A549 (cell line): ENCODE measurements at regions not wholly inside any gene's neighbourhood (a gene's known extent, or its start where the extent isn't known, plus 50 kb on each side); places are given as distances from the start of the nearest gene placed in this dataset.
A peak's percentile ranks its signal among the peaks of the same experiment; 100 is the strongest.

Experiments used
- ATAC-seq, 2 experiments: fragments of 200-7000 bp in 1 of 2; fragments of >200 bp in 1 of 2; cut with Nextera tagmentation in 1 of 2; cut with Tn5 transposase in 1 of 2; 3 replicates each; pipeline versions ENCODE4 v1.8.0 to v1.9.1; 2018 to 2020; ENCODE audit warnings: mild to moderate bottlenecking in 1 of 2, moderate library complexity in 1 of 2
- CTCF ChIA-PET: fragments of 300-600 bp; sonication (Branson Sonifier 250); formaldehyde crosslinking; extraction: SDS; loops from one replicate; lab custom pipeline; 2021; ENCODE audit warnings: antibody characterized with exemption, inconsistent platforms; lab: Yijun Ruan, JAX
- POLR2A ChIA-PET: fragments of 350-600 bp; formaldehyde crosslinking; extraction: SDS; loops from one replicate; lab custom pipeline; 2021; ENCODE audit warnings: antibody characterized with exemption, inconsistent platforms; lab: Yijun Ruan, JAX
- DNase-seq, 2 experiments: peaks; one replicate each; pipeline versions ENCODE4 v3.0.0 to v3.0.0-alpha.2; 2011 to 2016; ENCODE audit warnings: low read depth in 1 of 2, low spot score in 1 of 2
- FAIRE-seq: peaks from 2 replicates; lab custom pipeline; 2011; peaks lifted over from hg19 to GRCh38; lab: Jason Lieb, UNC
- H3K27ac ChIP-seq, 2 experiments: fragments of >200 bp; sonication (Bioruptor Twin); formaldehyde crosslinking; 3 replicates each; pipeline ENCODE4 v1.5.1; 2016 to 2017
- H3K4me1 ChIP-seq: fragments of >200 bp; sonication (Bioruptor Twin); formaldehyde crosslinking; 3 replicates; pipeline ENCODE4 v1.6.1; 2016
- H3K4me2 ChIP-seq: fragments of >200 bp; sonication (Bioruptor Twin); formaldehyde crosslinking; 3 replicates; pipeline ENCODE4 v1.6.1; 2016
- H3K4me3 ChIP-seq: fragments of >200 bp; sonication (Bioruptor Twin); formaldehyde crosslinking; 3 replicates; pipeline ENCODE4 v1.5.1; 2016
- H3K9me3 ChIP-seq: fragments of >200 bp; sonication (Bioruptor Twin); formaldehyde crosslinking; 3 replicates; pipeline ENCODE4 v1.6.1; 2016
- ATOH8 ChIP-seq: fragments of 250-450 bp; sonication (Bioruptor Pico); IDR thresholded peaks from 2 replicates; pipeline ENCODE4 v1.5.0; 2020; ENCODE audit warnings: low read depth, mild to moderate bottlenecking, moderate library complexity
- EHF ChIP-seq: fragments of 250-450 bp; sonication (Bioruptor Pico); IDR thresholded peaks from 2 replicates; pipeline ENCODE4 v1.5.0; 2020; ENCODE audit warnings: mild to moderate bottlenecking
- EHMT2 ChIP-seq: fragments of 200-600 bp; sonication (generic); IDR thresholded peaks from 2 replicates; pipeline ENCODE4 v1.6.1; 2016; ENCODE audit warnings: antibody characterized with exemption, low read depth, mild to moderate bottlenecking, moderate library complexity
- EP300 ChIP-seq, 2 experiments: fragments of >200 bp; sonication (Bioruptor Twin); formaldehyde crosslinking; IDR thresholded peaks; 2 replicates in 1 of 2; 3 replicates in 1 of 2; pipeline ENCODE4 v1.6.1; 2016 to 2017
- FOSB ChIP-seq: fragments of 250-450 bp; sonication (Bioruptor Pico); IDR thresholded peaks from 2 replicates; pipeline ENCODE4 v1.5.0; 2020; ENCODE audit warnings: mild to moderate bottlenecking, moderate library complexity
- FOSL2 ChIP-seq, 2 experiments: fragments of 450-650 bp in 1 of 2; fragments of >200 bp in 1 of 2; sonication (Bioruptor Twin) in 1 of 2; formaldehyde crosslinking; IDR thresholded peaks; 2 replicates each; pipeline versions ENCODE4 v1.5.0 to v1.6.1; 2016 to 2020; ENCODE audit warnings: mild to moderate bottlenecking in 1 of 2, moderate library complexity in 1 of 2
- GATA3 ChIP-seq: IDR thresholded peaks from 2 replicates; pipeline ENCODE4 v1.6.1; 2012; ENCODE audit warnings: borderline replicate concordance
- HEYL ChIP-seq: fragments of 250-450 bp; sonication (Bioruptor Pico); IDR thresholded peaks from 2 replicates; pipeline ENCODE4 v1.8.0; 2021; ENCODE audit warnings: mild to moderate bottlenecking, moderate library complexity
- HMGXB4 ChIP-seq: fragments of 250-450 bp; sonication (Bioruptor Pico); IDR thresholded peaks from 2 replicates; pipeline ENCODE4 v1.5.0; 2021; ENCODE audit warnings: mild to moderate bottlenecking, moderate library complexity, borderline replicate concordance
- JUN ChIP-seq, 2 experiments: fragments of >200 bp; sonication (Bioruptor Twin); formaldehyde crosslinking; IDR thresholded peaks; 2 replicates in 1 of 2; 3 replicates in 1 of 2; pipeline ENCODE4 v1.6.1; 2016 to 2017
- JUNB ChIP-seq: fragments of >200 bp; sonication (Bioruptor Twin); formaldehyde crosslinking; IDR thresholded peaks from 2 replicates; pipeline ENCODE4 v1.6.1; 2016
- KDM1A ChIP-seq: fragments of 200-600 bp; sonication (generic); IDR thresholded peaks from 2 replicates; pipeline ENCODE4 v1.6.1; 2016; ENCODE audit warnings: low read depth, mild to moderate bottlenecking
- MAFK ChIP-seq: fragments of 450-650 bp; IDR thresholded peaks from 2 replicates; pipeline ENCODE4 v1.6.1; 2014; ENCODE audit not compliant: partially characterized antibody
- MAX ChIP-seq: IDR thresholded peaks from 2 replicates; pipeline ENCODE4 v1.6.1; 2012
- MYC ChIP-seq: IDR thresholded peaks from 2 replicates; pipeline ENCODE4 v1.6.1; 2012; ENCODE audit warnings: mild to moderate bottlenecking, inconsistent platforms, low read length, improper control_type of control experiment, borderline replicate concordance
- NPAS2 ChIP-seq: fragments of 250-450 bp; sonication (Bioruptor Pico); IDR thresholded peaks from 2 replicates; pipeline ENCODE4 v1.8.0; 2022; ENCODE audit warnings: mild to moderate bottlenecking, moderate library complexity, borderline replicate concordance
- NR3C1 ChIP-seq: fragments of >200 bp; sonication (Bioruptor Twin); formaldehyde crosslinking; IDR thresholded peaks from 3 replicates; pipeline ENCODE4 v1.6.1; 2017
- PBX3 ChIP-seq: IDR thresholded peaks from 2 replicates; pipeline ENCODE4 v1.6.1; 2012
- POLR2A ChIP-seq: IDR thresholded peaks from 2 replicates; pipeline ENCODE4 v1.6.1; 2012; ENCODE audit warnings: mild to moderate bottlenecking, low read length
- RAD21 ChIP-seq, 2 experiments: fragments of >200 bp in 1 of 2; sonication (Bioruptor Twin) in 1 of 2; formaldehyde crosslinking in 1 of 2; IDR thresholded peaks in 1 of 2; conservative IDR thresholded peaks in 1 of 2; 2 replicates in 1 of 2; 3 replicates in 1 of 2; pipeline ENCODE4 v1.6.1; 2012 to 2018; ENCODE audit warnings: inconsistent platforms in 1 of 2
- RARB ChIP-seq: fragments of 250-450 bp; sonication (Bioruptor Pico); IDR thresholded peaks from 2 replicates; pipeline ENCODE4 v1.8.0; 2021; ENCODE audit warnings: mild to moderate bottlenecking, moderate library complexity
- RNF2 ChIP-seq: fragments of 200-600 bp; sonication (generic); IDR thresholded peaks from 2 replicates; pipeline ENCODE4 v1.6.1; 2016; ENCODE audit warnings: low read depth, mild to moderate bottlenecking, antibody characterized with exemption, moderate library complexity, borderline replicate concordance
- ZC3H11A ChIP-seq: fragments of 450-650 bp; IDR thresholded peaks from 2 replicates; pipeline ENCODE4 v1.6.1; 2014; ENCODE audit warnings: antibody characterized with exemption, mild to moderate bottlenecking
- WGBS: methylation state at CpG from one replicate; pipeline ENCODE4 v1.1.6; 2017; ENCODE audit errors: missing lambda C conversion rate; 5-methylcytosine and 5-hydroxymethylcytosine counted together
- TF ChIP-seq, protein P1 (sequence below): fragments of >200 bp; sonication (Bioruptor Twin); formaldehyde crosslinking; IDR thresholded peaks from 3 replicates; pipeline ENCODE4 v1.5.1; 2016

- Histone ChIP-seq H3K4me3 (no peak overlapping the region), H3K4me1 (peaks cover 17% of the 10 kb centered on the region), H3K9me3 (no peaks in the 10 kb centered on the region), H3K27ac (no peak overlapping the region), H3K4me2 (no peak overlapping the region)
- TF ChIP-seq HMGXB4 (CRISPR knock-in tag) (no peak), RARB (CRISPR knock-in tag) (no peak), JUN (IDR thresholded peaks at IDR 0.05) (no peak), MYC (no peak), NR3C1 (no peak), RAD21 (conservative IDR thresholded peaks at IDR 0.05 in 1 of 2, IDR thresholded peaks at IDR 0.05 in 1 of 2) (no peak), JUNB (no peak), KDM1A (no peak), ATOH8 (CRISPR knock-in tag) (no peak), RNF2 (no peak)
- TF ChIP-seq, protein P1, sequence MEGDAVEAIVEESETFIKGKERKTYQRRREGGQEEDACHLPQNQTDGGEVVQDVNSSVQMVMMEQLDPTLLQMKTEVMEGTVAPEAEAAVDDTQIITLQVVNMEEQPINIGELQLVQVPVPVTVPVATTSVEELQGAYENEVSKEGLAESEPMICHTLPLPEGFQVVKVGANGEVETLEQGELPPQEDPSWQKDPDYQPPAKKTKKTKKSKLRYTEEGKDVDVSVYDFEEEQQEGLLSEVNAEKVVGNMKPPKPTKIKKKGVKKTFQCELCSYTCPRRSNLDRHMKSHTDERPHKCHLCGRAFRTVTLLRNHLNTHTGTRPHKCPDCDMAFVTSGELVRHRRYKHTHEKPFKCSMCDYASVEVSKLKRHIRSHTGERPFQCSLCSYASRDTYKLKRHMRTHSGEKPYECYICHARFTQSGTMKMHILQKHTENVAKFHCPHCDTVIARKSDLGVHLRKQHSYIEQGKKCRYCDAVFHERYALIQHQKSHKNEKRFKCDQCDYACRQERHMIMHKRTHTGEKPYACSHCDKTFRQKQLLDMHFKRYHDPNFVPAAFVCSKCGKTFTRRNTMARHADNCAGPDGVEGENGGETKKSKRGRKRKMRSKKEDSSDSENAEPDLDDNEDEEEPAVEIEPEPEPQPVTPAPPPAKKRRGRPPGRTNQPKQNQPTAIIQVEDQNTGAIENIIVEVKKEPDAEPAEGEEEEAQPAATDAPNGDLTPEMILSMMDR, result no peak
- ChIA-PET POLR2A (no interaction called here), CTCF (no interaction called here)
- WGBS, result 84% methylated on average over 4 of the region's 4 CpGs
- DNase-seq (no peak), ATAC-seq (no peak), FAIRE-seq (no peak)
These were observed 381.6 kb downstream of the EFNA5 start for GRCh38 chr5:107289030-107289714.

DNA sequence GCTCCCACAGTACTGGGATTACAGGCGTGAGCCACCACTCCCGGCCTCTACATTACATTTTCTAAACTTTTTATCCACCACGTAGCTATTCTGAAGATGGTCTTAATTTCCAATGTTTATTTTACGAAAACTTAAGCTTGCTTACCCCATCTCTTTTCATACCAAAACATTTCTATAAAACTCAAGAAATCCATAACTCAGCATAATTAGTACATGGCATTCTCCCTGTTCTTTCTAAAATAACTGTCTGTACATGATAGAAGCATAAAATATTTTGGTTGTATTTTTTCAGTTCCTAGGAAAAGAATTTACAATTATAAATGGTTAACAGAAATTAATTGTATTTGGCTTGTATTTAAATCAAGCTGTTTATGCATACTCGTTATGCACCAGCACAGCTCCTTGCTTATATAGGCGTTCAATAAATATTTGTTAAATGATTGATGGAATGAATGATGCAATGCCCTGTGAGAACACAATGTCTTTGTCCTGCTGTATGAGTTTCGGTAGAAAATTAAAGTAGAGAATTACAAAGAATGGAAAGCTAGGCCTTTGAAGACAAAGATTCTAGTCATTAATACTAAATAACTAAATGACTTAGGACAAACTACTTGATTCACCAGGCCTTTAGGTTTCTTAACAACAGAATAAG is 384.2 kb downstream of the EFNA5 start:
- POLR2A ChIA-PET, result no interaction called here
- Histone ChIP-seq H3K9me3 (no peaks in the 10 kb centered on the region), H3K27ac (no peak overlapping the region), H3K4me1 (peaks cover 17% of the 10 kb centered on the region), H3K4me2 (no peak overlapping the region), H3K4me3 (no peak overlapping the region)
- WGBS, result 85% methylated on average over 7 of the region's 7 CpGs
- TF ChIP-seq NR3C1 (no peak), GATA3 (no peak), EHMT2 (no peak), MAFK (peak; percentile 59), MAX (no peak)
- CTCF ChIA-PET, result interaction anchor here (1.0 to 1.9 kb wide), 2 partner anchors 11 to 38 kb away, joined by 3 to 4 read pairs; no protein-coding TSS in a partner anchor
- DNase-seq (no peak), ATAC-seq (no peak), FAIRE-seq (no peak)

DNA sequence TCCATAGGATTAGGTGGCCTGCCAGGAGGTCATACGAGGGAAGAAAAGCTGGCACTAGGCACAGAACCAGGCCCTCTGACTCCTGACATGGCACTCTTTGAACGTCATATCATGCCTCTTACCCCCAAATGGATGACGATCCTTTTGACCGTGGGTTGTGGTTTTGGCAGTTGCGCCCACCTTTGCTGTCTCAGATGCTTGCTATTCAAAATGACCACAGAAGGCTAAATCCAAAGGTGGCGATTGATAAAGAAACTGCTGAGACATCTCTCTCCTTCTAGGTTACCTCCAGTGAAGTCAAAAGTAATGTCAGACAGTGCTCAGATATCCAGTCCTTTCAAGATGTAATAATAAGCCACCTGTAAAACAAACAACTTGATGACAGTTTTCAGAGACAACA is 385.0 kb downstream of the EFNA5 start:
- WGBS, result 95% methylated on average over 6 of the region's 6 CpGs
- H3K4me1 ChIP-seq, result peaks cover 17% of the 10 kb centered on the region
- ChIA-PET POLR2A (no interaction called here), CTCF (interaction anchor here (1.1 to 1.9 kb wide), 2 partner anchors 37 to 49 kb away, joined by 4 read pairs; no protein-coding TSS in a partner anchor)
- H3K4me3 ChIP-seq, result no peak overlapping the region
- FAIRE-seq, result no peak
- H3K27ac ChIP-seq, result peak overlapping the region in 1 of 2 experiments; percentile 65; a peak in 3 of 6 replicates
- H3K9me3 ChIP-seq, result no peaks in the 10 kb centered on the region
- DNase-seq, result no peak
- no peak for ATAC-seq
- no peak overlapping the region; the same call in 2 of the 3 replicates for H3K4me2 ChIP-seq
- TF ChIP-seq RAD21 (conservative IDR thresholded peaks at IDR 0.05 in 1 of 2, IDR thresholded peaks at IDR 0.05 in 1 of 2), result no peak
- TF ChIP-seq PBX3, result no peak
- no peak for TF ChIP-seq EP300 (IDR thresholded peaks at IDR 0.05)
- no peak for TF ChIP-seq FOSB
- no peak for TF ChIP-seq EHMT2
- TF ChIP-seq NPAS2, result no peak
- no peak for TF ChIP-seq JUN (IDR thresholded peaks at IDR 0.05)
- TF ChIP-seq, protein P1, result no peak
- TF ChIP-seq FOSL2 (IDR thresholded peaks at IDR 0.05), result no peak
- TF ChIP-seq FOSL2 (CRISPR knock-in tag; IDR thresholded peaks at IDR 0.05), result no peak
- TF ChIP-seq POLR2A, result no peak
- TF ChIP-seq HEYL (CRISPR knock-in tag), result no peak
- TF ChIP-seq ZC3H11A, result no peak
- TF ChIP-seq EHF, result no peak
